PC-9 (cell line): ENCODE measurements at regions not wholly inside any gene's neighbourhood (a gene's known extent, or its start where the extent isn't known, plus 50 kb on each side); places are given as distances from the start of the nearest gene placed in this dataset.

ENCODE experiments used
- BruUV-seq: library from RNA; stranded (reverse); fragments of 400-500 nt; replicated peaks from 2 replicates; lab custom pipeline; 2021; lab: Mats Ljungman, UMichigan
- CTCF ChIA-PET: fragments of 300-600 bp; sonication (Branson Sonifier 250); formaldehyde crosslinking; loops from one replicate; lab custom pipeline; 2022; ENCODE audit warnings: antibody characterized with exemption; lab: Charles Lee
- POLR2A ChIA-PET: fragments of 300-600 bp; sonication (Branson Sonifier 250); formaldehyde crosslinking; loops from one replicate; lab custom pipeline; 2022; ENCODE audit warnings: antibody characterized with exemption; ENCODE audit not compliant: unreplicated experiment; lab: Charles Lee
- DNase-seq, 2 experiments: peaks; one replicate each; pipeline versions ENCODE4 v3.0.0 to v3.0.0-alpha.2; 2015 to 2022; ENCODE audit warnings: mixed read lengths in 1 of 2
- H2AFZ ChIP-seq: fragments of 200-600 bp; sonication (generic); 2 replicates; pipeline ENCODE4 v1.8.1; 2017; ENCODE audit warnings: antibody characterized with exemption
- H3F3A ChIP-seq: fragments of 200-600 bp; sonication (generic); 2 replicates; pipeline ENCODE4 v1.8.1; 2017; ENCODE audit warnings: antibody characterized with exemption, mild to moderate bottlenecking, low read depth; ENCODE audit not compliant: insufficient read depth
- H3K27ac ChIP-seq: fragments of 200-600 bp; sonication (generic); 2 replicates; pipeline ENCODE4 v1.6.1; 2016; ENCODE audit warnings: mixed run types
- H3K27me3 ChIP-seq: fragments of 200-600 bp; sonication (generic); 2 replicates; pipeline ENCODE4 v1.6.1; 2016; ENCODE audit warnings: low read depth, mixed run types; ENCODE audit not compliant: insufficient read depth
- H3K36me3 ChIP-seq: fragments of 200-600 bp; sonication (generic); 2 replicates; pipeline ENCODE4 v1.6.1; 2016; ENCODE audit warnings: low read depth, mixed run types
- H3K4me1 ChIP-seq: fragments of 200-600 bp; sonication (generic); replicated peaks from 2 replicates; pipeline ENCODE4 v1.6.1; 2016; ENCODE audit warnings: mixed run types; ENCODE audit not compliant: insufficient read depth
- H3K4me2 ChIP-seq: fragments of 200-600 bp; sonication (generic); 2 replicates; pipeline ENCODE4 v1.6.1; 2017; ENCODE audit warnings: mixed run types
- H3K4me3 ChIP-seq: fragments of 200-600 bp; sonication (generic); 2 replicates; pipeline ENCODE4 v1.6.1; 2016; ENCODE audit warnings: mixed run types
- H3K79me2 ChIP-seq: fragments of 200-600 bp; sonication (generic); 2 replicates; pipeline ENCODE4 v1.6.1; 2017; ENCODE audit warnings: low read depth, mixed run types
- H3K9me2 ChIP-seq: fragments of 200-600 bp; sonication (generic); 2 replicates; pipeline ENCODE4 v1.8.1; 2017; ENCODE audit warnings: mild to moderate bottlenecking; ENCODE audit not compliant: insufficient read depth
- H3K9me3 ChIP-seq: fragments of 200-600 bp; sonication (generic); 2 replicates; pipeline ENCODE4 v1.8.1; 2016; ENCODE audit warnings: low read depth; ENCODE audit not compliant: insufficient read depth
- H4K20me1 ChIP-seq: fragments of 200-600 bp; sonication (generic); 2 replicates; pipeline ENCODE4 v1.8.1; 2017; ENCODE audit not compliant: insufficient read depth
- CTCF ChIP-seq: fragments of 200-600 bp; sonication (generic); conservative IDR thresholded peaks from 2 replicates; pipeline ENCODE4 v1.6.1; 2017; ENCODE audit warnings: mixed run types, antibody characterized with exemption, mild to moderate bottlenecking, moderate library complexity
- EZH2 ChIP-seq: fragments of 200-600 bp; sonication (generic); IDR thresholded peaks from 2 replicates; pipeline ENCODE4 v1.8.0; 2017; ENCODE audit warnings: antibody characterized with exemption, low read depth
- intact Hi-C: fragments of 100-400 bp; cut with micrococcal nuclease; formaldehyde crosslinking; loops from one replicate; pipeline ENCODE4 v1.10.0; 2022; ENCODE audit not compliant: unreplicated experiment

DNA sequence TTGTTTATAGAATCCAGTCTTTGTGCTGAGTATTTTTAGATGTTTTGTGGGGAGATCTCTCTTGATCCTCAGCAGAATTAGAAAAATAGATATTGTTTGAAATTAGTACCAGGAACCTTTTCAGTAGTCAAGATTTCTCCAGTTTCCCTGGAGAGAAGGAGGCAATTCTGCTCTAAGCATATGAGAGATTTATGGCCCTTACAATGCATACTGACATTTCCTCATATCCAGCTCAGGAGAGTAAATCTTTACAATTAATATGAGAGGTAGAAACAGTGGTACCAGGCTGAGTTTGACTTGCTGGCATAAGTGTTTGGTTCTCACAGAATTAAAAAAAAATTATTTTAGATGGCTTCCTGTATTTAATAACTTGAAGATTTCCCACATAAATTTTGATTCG, 239.1 kb upstream of the SGO1 start:
- Histone ChIP-seq H3K27me3 (no peaks in the 10 kb centered on the region), H3K79me2 (no peaks in the 10 kb centered on the region), H3K9me2 (no peaks in the 10 kb centered on the region), H3F3A (no peaks in the 10 kb centered on the region), H3K4me3 (no peak overlapping the region), H3K4me1 (no peaks in the 10 kb centered on the region), H3K4me2 (no peak overlapping the region), H3K27ac (no peak overlapping the region), H4K20me1 (no peaks in the 10 kb centered on the region), H3K36me3 (no peaks in the 10 kb centered on the region), H2AFZ (no peak overlapping the region), H3K9me3 (no peaks in the 10 kb centered on the region)
- TF ChIP-seq EZH2, result no peak
- TF ChIP-seq CTCF, result no peak
- BruUV-seq, result no TSS peak
- ChIA-PET CTCF (no interaction called here), POLR2A (no interaction called here)
- intact Hi-C loops, result no loop called here
- no peak for DNase-seq

- no peak overlapping the region for H2AFZ ChIP-seq
- H3K4me2 ChIP-seq, result no peak overlapping the region
- ChIA-PET CTCF (no interaction called here), POLR2A (no interaction called here)
- no peaks in the 10 kb centered on the region for H3F3A ChIP-seq
- no peak overlapping the region for H3K27ac ChIP-seq
- DNase-seq, result no peak
- H3K9me3 ChIP-seq, result no peaks in the 10 kb centered on the region
- H3K36me3 ChIP-seq, result no peaks in the 10 kb centered on the region
- no peak overlapping the region for H3K4me3 ChIP-seq
- H3K4me1 ChIP-seq, result no peaks in the 10 kb centered on the region
- H3K79me2 ChIP-seq, result no peaks in the 10 kb centered on the region
- no peaks in the 10 kb centered on the region for H3K27me3 ChIP-seq
- intact Hi-C loops, result no loop called here
- TF ChIP-seq EZH2, result no peak
- no peak for TF ChIP-seq CTCF
- no peaks in the 10 kb centered on the region for H3K9me2 ChIP-seq
- no peaks in the 10 kb centered on the region for H4K20me1 ChIP-seq
- BruUV-seq, result no TSS peak
These were observed 238.1 kb upstream of the SGO1 start for GRCh38 chr3:20424086-20424485.

DNA sequence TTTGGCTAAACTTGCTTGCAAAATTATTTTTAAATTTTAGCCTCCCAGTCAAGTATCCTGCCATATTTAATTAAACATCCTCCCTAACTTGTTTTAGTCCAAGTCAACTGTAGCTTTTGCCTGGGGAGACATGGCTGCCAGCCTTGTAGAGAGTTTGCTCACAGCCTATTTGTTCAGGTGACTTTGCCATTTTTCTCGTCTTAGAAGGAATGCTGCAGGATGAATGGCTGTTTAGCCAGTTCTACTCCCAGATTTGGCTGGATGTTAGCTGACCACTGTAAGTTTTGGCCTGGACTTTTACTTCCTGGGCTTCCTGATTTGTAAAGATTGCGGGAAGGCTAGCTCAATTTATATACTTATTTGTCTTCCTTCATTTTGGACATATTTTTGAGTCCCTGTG, 236.4 kb upstream of the SGO1 start:
- Histone ChIP-seq H3K9me3 (no peaks in the 10 kb centered on the region), H2AFZ (no peak overlapping the region), H3F3A (no peaks in the 10 kb centered on the region), H3K27me3 (no peaks in the 10 kb centered on the region), H3K4me3 (no peak overlapping the region), H4K20me1 (no peaks in the 10 kb centered on the region), H3K9me2 (no peaks in the 10 kb centered on the region), H3K36me3 (no peaks in the 10 kb centered on the region), H3K79me2 (no peaks in the 10 kb centered on the region), H3K4me1 (no peaks in the 10 kb centered on the region), H3K4me2 (no peak overlapping the region), H3K27ac (no peak overlapping the region)
- TF ChIP-seq CTCF (no peak), EZH2 (no peak)
- intact Hi-C loops, result no loop called here
- CTCF ChIA-PET, result no interaction called here
- BruUV-seq, result no TSS peak
- POLR2A ChIA-PET, result no interaction called here
- DNase-seq, result no peak
